HS-5 (cell line): ENCODE measurements at regions not wholly inside any gene's neighbourhood (a gene's known extent, or its start where the extent isn't known, plus 50 kb on each side); places are given as distances from the start of the nearest gene placed in this dataset.

Source experiments
- DNase-seq: peaks from one replicate; pipeline ENCODE4 v3.0.0-alpha.2; 2012; ENCODE audit warnings: low read depth

GRCh38 chr3:66934725-66935124 lies 63.4 kb upstream of the KBTBD8 start:
- no peak for DNase-seq

DNA sequence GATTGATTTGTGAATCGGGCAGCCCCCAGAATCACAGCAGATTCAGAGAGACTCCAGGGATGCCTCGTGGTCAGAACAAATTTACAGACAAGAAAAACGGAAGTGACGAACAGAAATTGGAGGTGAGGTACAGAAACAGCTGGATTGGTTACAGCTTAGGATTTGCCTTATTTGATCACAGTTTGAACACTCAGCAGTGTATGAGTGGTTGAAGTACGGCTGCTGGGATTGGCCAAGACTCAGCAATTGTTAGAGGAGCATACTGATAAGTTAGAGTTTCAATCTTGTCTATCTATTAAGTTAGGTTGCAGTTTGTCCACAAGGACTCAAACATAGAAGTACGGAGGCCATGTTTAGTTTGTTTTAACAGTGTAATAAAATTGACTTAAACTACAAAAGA lies 61.1 kb upstream of the KBTBD8 start:
- peak; percentile 28 for DNase-seq

- DNase-seq: peak; percentile 42
Observed at GRCh38 chr3:66938338-66938963, 59.7 kb upstream of the KBTBD8 start.

DNA sequence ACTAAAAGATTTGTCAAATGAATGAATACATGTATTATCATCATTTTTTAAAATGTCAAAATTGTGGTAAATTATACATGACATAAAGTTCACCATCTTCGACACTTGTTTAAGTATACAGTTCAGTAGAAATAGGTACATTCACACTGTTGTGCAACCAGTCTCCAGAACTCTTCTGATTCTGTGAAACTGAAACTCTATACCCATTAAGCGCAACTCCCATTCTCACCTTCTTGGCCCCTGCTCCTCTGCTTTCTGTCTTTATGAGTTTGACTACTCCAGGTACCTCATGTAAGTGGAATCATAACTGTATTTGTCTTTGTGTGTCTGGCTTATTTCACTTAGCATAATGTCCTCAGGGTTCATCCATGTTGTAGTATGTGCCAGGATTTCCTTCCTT lies 50.1 kb upstream of the KBTBD8 start:
- no peak for DNase-seq
